Prostate gland (tissue), 2 donors: ENCODE measurements at regions not wholly inside any gene's neighbourhood (a gene's known extent, or its start where the extent isn't known, plus 50 kb on each side); places are given as distances from the start of the nearest gene placed in this dataset.

Source experiments
- POLR2A ChIP-seq: fragments of 450-650 bp; IDR thresholded peaks from one replicate; pipeline ENCODE4 v1.6.1; 2016; ENCODE audit warnings: antibody characterized with exemption, mild to moderate bottlenecking
- TF ChIP-seq, protein P1 (sequence below), 4 experiments: fragments of 200-600 bp in 2 of 4; fragments of 450-650 bp in 2 of 4; sonication (generic) in 2 of 4; IDR thresholded peaks; 1 replicate in 3 of 4; 2 replicates in 1 of 4; pipeline ENCODE4 v1.5.1; 2016 to 2019; ENCODE audit warnings: antibody characterized with exemption in 4 of 4, mild to moderate bottlenecking in 2 of 4, moderate library complexity in 2 of 4

DNA sequence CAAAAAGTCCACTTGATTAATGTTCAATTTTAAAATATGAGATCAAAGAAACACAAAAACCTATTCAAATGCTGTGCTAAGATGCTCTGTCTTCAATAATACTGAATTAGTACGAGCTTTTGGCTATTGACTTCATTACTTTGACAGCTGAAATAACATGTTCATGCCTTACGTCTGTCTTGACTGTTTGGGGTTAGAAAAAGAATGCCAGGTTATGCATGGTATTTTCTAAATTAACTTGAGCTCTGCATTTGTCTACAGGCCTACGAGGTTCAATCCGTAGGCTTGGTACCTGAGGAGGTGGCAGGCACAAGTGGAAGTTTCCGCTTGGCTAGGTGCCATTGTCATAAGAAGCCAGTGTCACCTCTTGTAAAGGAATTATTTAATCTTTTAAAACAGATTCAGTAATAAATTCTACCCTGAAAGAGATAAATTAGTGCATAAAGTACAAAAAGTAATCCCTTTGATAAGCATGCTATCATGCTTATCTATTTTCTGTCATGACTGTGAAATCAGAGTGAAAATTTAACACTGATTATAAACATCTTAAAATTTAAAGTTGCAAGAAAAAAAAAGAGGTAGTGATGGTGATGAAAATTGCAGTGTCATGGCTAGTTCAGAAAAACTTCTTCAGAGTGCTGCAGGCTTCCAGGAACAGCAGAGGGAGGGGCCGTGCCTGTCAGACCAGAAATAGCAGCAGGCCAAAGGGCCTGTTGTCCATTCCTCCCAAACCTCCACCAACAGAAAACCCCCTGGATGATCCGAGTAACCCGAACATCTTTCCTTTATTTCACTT, 115.7 kb downstream of the ARRDC4 start:
- TF ChIP-seq POLR2A, result no peak
- TF ChIP-seq, protein P1, sequence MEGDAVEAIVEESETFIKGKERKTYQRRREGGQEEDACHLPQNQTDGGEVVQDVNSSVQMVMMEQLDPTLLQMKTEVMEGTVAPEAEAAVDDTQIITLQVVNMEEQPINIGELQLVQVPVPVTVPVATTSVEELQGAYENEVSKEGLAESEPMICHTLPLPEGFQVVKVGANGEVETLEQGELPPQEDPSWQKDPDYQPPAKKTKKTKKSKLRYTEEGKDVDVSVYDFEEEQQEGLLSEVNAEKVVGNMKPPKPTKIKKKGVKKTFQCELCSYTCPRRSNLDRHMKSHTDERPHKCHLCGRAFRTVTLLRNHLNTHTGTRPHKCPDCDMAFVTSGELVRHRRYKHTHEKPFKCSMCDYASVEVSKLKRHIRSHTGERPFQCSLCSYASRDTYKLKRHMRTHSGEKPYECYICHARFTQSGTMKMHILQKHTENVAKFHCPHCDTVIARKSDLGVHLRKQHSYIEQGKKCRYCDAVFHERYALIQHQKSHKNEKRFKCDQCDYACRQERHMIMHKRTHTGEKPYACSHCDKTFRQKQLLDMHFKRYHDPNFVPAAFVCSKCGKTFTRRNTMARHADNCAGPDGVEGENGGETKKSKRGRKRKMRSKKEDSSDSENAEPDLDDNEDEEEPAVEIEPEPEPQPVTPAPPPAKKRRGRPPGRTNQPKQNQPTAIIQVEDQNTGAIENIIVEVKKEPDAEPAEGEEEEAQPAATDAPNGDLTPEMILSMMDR (IDR thresholded peaks at IDR 0.05), result no peak
